ENCODE measurements at regions not wholly inside any gene's neighbourhood (a gene's known extent, or its start where the extent isn't known, plus 50 kb on each side); places are given as distances from the start of the nearest gene placed in this dataset.

GRCh38 chr14:64654246-64654900, 49.9 kb upstream of the PLEKHG3 start:
- Histone ChIP-seq H2AFZ (no peak overlapping the region), H3K79me2 (ENCODE audit: insufficient read depth) (no peaks in the 10 kb centered on the region), H3K36me3 (ENCODE audit: low read depth) (no peaks in the 10 kb centered on the region), H3K9ac (peak overlapping the region; percentile 39; the same call in 1 of the 2 replicates), H4K20me1 (ENCODE audit: insufficient read depth) (no peaks in the 10 kb centered on the region), H3K27me3 (replicated peaks; ENCODE audit: insufficient read depth) (no peaks in the 10 kb centered on the region), H3K27ac (peak overlapping the region; percentile 78), H3K9me3 (ENCODE audit: low read depth) (no peaks in the 10 kb centered on the region), H3K4me1 (ENCODE audit: insufficient read depth) (peaks cover 33% of the 10 kb centered on the region), H3K9me2 (ENCODE audit: insufficient read depth) (no peaks in the 10 kb centered on the region), H3F3A (ENCODE audit: insufficient read depth) (peaks cover 22% of the 10 kb centered on the region), H3K4me3 (peak overlapping the region; percentile 20; the same call in 1 of the 2 replicates), H3K4me2 (ENCODE audit: unreplicated experiment) (peak overlapping the region; percentile 31)
- in situ Hi-C loops (cut with MboI) = no loop called here
- 12 to 15% methylated on average over 5 of the region's 5 CpGs for WGBS, 2 experiments (ENCODE audit: low coverage in 1 of 2, low lambda C conversion rate in 2 of 2, missing lambda C conversion rate in 2 of 2)
- TF ChIP-seq EZH2 (IDR thresholded peaks at IDR 0.05; ENCODE audit: insufficient read depth, poor library complexity, severe bottlenecking) = no peak
- no peak for TF ChIP-seq EZH2phosphoT487 (IDR thresholded peaks at IDR 0.05; ENCODE audit: insufficient read depth, low read depth)
- peak; percentile 89 for DNase-seq

Measured in GM23248 (cell line).